ENCODE measurements at regions not wholly inside any gene's neighbourhood (a gene's known extent, or its start where the extent isn't known, plus 50 kb on each side); places are given as distances from the start of the nearest gene placed in this dataset.

DNA sequence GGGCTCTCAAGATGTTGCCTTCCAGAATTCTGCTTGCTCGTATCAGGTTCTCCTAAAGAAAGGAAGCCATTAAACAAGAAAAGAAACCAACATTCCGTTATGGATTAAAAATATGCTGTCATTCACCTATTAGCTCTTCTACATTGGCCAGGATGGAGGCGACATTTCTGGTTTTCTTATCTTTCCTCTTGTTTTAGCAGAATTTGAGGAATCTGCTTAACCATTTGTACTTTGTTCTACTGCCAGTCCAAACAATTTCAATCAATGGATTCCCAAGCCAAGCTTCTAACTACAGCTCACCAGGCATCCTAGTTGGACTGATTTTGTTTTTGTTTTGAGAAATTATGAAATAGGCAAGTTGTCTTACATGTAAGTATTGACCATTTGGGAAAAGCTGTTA, 164.6 kb upstream of the TSC22D2 start:
- no peaks in the 10 kb centered on the region for H3K27me3 ChIP-seq
- no peaks in the 10 kb centered on the region for H3K36me3 ChIP-seq
- intact Hi-C loops (cut with DNase I), result no loop called here
- H3K4me1 ChIP-seq, result peaks cover 0 to 6% (median 0%) of the 10 kb centered on the region in 12 donors
- H3K9me3 ChIP-seq, result no peaks in the 10 kb centered on the region
- WGBS, 4 donors, result 74 to 89% (median 82%) methylated on average over 3 of the region's 3 CpGs
- TF ChIP-seq, protein P1, sequence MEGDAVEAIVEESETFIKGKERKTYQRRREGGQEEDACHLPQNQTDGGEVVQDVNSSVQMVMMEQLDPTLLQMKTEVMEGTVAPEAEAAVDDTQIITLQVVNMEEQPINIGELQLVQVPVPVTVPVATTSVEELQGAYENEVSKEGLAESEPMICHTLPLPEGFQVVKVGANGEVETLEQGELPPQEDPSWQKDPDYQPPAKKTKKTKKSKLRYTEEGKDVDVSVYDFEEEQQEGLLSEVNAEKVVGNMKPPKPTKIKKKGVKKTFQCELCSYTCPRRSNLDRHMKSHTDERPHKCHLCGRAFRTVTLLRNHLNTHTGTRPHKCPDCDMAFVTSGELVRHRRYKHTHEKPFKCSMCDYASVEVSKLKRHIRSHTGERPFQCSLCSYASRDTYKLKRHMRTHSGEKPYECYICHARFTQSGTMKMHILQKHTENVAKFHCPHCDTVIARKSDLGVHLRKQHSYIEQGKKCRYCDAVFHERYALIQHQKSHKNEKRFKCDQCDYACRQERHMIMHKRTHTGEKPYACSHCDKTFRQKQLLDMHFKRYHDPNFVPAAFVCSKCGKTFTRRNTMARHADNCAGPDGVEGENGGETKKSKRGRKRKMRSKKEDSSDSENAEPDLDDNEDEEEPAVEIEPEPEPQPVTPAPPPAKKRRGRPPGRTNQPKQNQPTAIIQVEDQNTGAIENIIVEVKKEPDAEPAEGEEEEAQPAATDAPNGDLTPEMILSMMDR (IDR thresholded peaks at IDR 0.05), result no peak
- TF ChIP-seq POLR2A (IDR thresholded peaks at IDR 0.05), result no peak
- no peak for ATAC-seq
- DNase-seq, result no peak
- H3K27ac ChIP-seq, result no peak overlapping the region
- H3K4me3 ChIP-seq, result no peak overlapping the region

DNA sequence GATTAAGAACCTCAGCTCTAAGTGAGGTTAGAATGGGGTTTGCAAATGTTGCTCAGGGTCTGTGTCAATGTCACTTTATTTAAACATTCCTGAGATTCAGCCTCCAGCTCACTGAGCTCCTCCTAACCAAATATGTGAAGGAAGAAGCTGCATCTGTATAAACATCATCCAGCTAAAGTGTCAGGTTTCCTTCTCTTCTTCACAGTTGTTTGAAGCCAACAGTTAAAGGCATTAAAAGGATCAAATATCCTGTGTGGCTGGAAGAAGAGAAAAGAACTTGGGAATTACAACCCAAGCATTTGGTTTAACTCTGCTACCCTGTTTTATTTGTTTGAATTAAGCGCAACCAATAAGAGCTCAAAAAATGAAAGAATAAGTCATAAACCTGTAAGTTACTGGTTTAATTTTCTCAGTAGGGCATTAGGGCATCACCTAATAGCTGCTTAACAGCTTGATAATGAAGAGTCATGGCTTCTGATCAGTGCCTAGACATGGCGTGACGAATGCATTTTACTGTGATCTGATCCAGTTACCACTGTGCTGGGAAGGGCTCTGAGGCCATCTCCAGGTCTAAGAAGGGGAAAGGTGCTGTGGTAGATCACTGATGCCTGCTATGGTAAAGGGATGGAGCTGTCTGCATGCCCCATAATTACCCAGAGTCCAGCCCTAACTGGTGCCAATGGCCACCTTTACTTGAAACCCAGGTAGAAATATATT, 165.7 kb upstream of the TSC22D2 start:
- Histone ChIP-seq H3K36me3 (no peaks in the 10 kb centered on the region), H3K4me1 (peaks cover 0 to 15% (median 0%) of the 10 kb centered on the region in 12 donors), H3K27me3 (no peaks in the 10 kb centered on the region), H3K9me3 (no peaks in the 10 kb centered on the region), H3K27ac (no peak overlapping the region), H3K4me3 (no peak overlapping the region)
- no peak for ATAC-seq
- no peak for TF ChIP-seq POLR2A (IDR thresholded peaks at IDR 0.05)
- TF ChIP-seq, protein P1 (IDR thresholded peaks at IDR 0.05), result no peak
- DNase-seq, result no peak
- 83 to 96% (median 95%) methylated on average over 3 of the region's 3 CpGs for WGBS, 4 donors
- intact Hi-C loops (cut with DNase I), result no loop called here

DNA sequence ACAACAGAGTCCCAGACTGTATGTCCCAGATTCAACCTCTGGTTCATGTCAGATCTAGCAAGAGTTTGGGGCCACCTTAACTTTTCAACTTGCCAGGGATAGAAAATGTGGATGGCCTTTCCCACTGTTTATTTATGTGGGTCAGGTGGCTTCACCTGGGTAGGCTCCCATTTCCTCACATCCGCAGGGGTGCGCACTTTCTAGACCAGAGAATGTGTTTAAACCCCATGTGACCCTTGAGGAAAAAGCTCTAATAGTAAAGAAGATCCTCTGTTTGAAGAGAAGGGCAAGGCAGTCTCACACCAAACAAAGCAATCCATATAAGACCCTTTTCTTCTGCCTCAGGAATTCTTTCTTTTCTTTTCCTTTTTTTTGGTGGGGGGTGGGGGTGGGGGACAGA, 167.2 kb upstream of the TSC22D2 start:
- Histone ChIP-seq H3K9me3 (no peaks in the 10 kb centered on the region), H3K27me3 (no peaks in the 10 kb centered on the region), H3K27ac (no peak overlapping the region)

DNA sequence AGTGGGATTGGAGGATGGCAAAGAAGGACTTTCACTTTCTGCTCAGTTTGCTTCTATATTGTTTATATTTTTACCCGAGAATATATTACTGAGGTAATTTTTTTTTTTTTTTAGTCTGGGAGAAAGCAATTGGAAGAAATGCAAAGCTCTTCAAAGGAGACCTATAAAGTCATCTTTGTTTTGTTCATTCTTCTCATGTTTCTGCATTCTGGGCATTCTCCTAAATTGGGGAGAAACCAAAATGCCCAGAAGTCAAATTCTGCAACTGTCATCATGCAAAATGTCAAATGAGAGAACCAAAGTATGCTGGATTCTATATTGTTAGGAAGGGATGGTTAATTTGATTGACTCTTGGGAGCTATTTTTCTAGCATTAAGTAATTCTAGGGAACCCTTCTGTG, 168.3 kb upstream of the TSC22D2 start:
- H3K27ac ChIP-seq, result no peak overlapping the region
- 53 to 67% (median 62%) methylated on average over 1 of the region's 1 CpG for WGBS, 4 donors
- H3K36me3 ChIP-seq, result no peaks in the 10 kb centered on the region
- intact Hi-C loops (cut with DNase I), result loop anchor here in 3 of 10 donors (2.0 to 10.0 kb wide), 3 partner anchors 15 to 175 kb away; no protein-coding TSS in a partner anchor
- no peaks in the 10 kb centered on the region for H3K27me3 ChIP-seq
- ATAC-seq (no peak), DNase-seq (no peak)
- peaks cover 0 to 35% (median 8%) of the 10 kb centered on the region in 12 donors for H3K4me1 ChIP-seq
- TF ChIP-seq, protein P1 (IDR thresholded peaks at IDR 0.05), result no peak
- TF ChIP-seq POLR2A (IDR thresholded peaks at IDR 0.05), result no peak
- H3K4me3 ChIP-seq, result no peak overlapping the region
- H3K9me3 ChIP-seq, result no peaks in the 10 kb centered on the region

More for the DNA sequence above, 167.2 kb upstream of the TSC22D2 start:
- H3K4me1 ChIP-seq, result peaks cover 0 to 30% (median 5%) of the 10 kb centered on the region in 12 donors
- WGBS, 4 donors, result 89 to 93% (median 92%) methylated on average over 2 of the region's 2 CpGs
- H3K4me3 ChIP-seq, result no peak overlapping the region
- TF ChIP-seq POLR2A (IDR thresholded peaks at IDR 0.05), result no peak
- TF ChIP-seq, protein P1 (IDR thresholded peaks at IDR 0.05), result no peak
- no peak for DNase-seq
- H3K36me3 ChIP-seq, result no peaks in the 10 kb centered on the region
- ATAC-seq, result no peak
- intact Hi-C loops (cut with DNase I), result no loop called here
